ENCODE measurements at regions not wholly inside any gene's neighbourhood (a gene's known extent, or its start where the extent isn't known, plus 50 kb on each side); places are given as distances from the start of the nearest gene placed in this dataset.

- Histone ChIP-seq H3K9me3 (ENCODE audit: insufficient read depth in 2 of 2, low read depth in 1 of 2, low read length in 1 of 2) (no peaks in the 10 kb centered on the region), H3K4me1 (replicated peaks in 1 of 4; ENCODE audit: control insufficient read depth in 3 of 4, insufficient read depth in 4 of 4, low read length in 3 of 4) (no peaks in the 10 kb centered on the region), H2BK120ac (replicated peaks; ENCODE audit: low read depth, low read length) (no peak overlapping the region), H3K36me3 (ENCODE audit: control insufficient read depth in 2 of 4, insufficient read depth in 4 of 4, low read length in 3 of 4) (no peaks in the 10 kb centered on the region), H3K4me3 (ENCODE audit: extremely low read depth in 1 of 4, insufficient read depth in 2 of 4, low read depth in 3 of 4, low read length in 4 of 4) (no peak overlapping the region), H3K18ac (ENCODE audit: extremely low read depth, low read length) (no peak overlapping the region), H3K56ac (replicated peaks; ENCODE audit: insufficient read length, low read depth, low read length) (no peak overlapping the region), H3K4ac (replicated peaks; ENCODE audit: insufficient read length, low read depth, low read length) (no peak overlapping the region), H3K9ac (replicated peaks in 1 of 4; ENCODE audit: extremely low read depth in 1 of 4, low read depth in 3 of 4, low read length in 3 of 4) (no peak overlapping the region), H3K79me2 (ENCODE audit: control insufficient read depth in 1 of 2, insufficient read depth in 2 of 2, low read length in 2 of 2) (no peaks in the 10 kb centered on the region), H3K27ac (ENCODE audit: low read depth, low read length) (no peak overlapping the region), H3K23ac (ENCODE audit: insufficient read length) (no peak overlapping the region), H4K20me1 (replicated peaks in 1 of 2; ENCODE audit: control insufficient read depth in 1 of 2, insufficient read depth in 2 of 2, low read length in 2 of 2) (no peaks in the 10 kb centered on the region), H4K91ac (replicated peaks; ENCODE audit: insufficient read length, low read length) (no peak overlapping the region), H3K79me1 (ENCODE audit: low read depth, low read length) (no peaks in the 10 kb centered on the region), H2AK5ac (ENCODE audit: low read depth, low read length) (no peak overlapping the region), H2BK20ac (ENCODE audit: low read length) (no peak overlapping the region), H3K4me2 (ENCODE audit: insufficient read depth in 1 of 2, low read depth in 2 of 2, low read length in 2 of 2) (no peak overlapping the region), H2BK12ac (ENCODE audit: low read depth, low read length) (no peak overlapping the region), H3K27me3 (replicated peaks in 1 of 4; ENCODE audit: control insufficient read depth in 3 of 4, extremely low read depth in 1 of 4, insufficient read depth in 3 of 4, low read length in 3 of 4) (no peaks in the 10 kb centered on the region), H2AFZ (ENCODE audit: low read length) (no peak overlapping the region), H2BK15ac (ENCODE audit: low read length) (no peak overlapping the region), H4K8ac (ENCODE audit: extremely low read depth, insufficient read depth, low read length) (no peak overlapping the region), H2BK5ac (ENCODE audit: low read depth, low read length) (no peak overlapping the region), H4K5ac (ENCODE audit: insufficient read length, low read depth, low read length) (no peak overlapping the region), H3K14ac (ENCODE audit: insufficient read length) (no peak overlapping the region), H3K23me2 (ENCODE audit: low read depth, low read length) (no peaks in the 10 kb centered on the region; the same call in 1 of the 2 replicates)
- FAIRE-seq (no peak), DNase-seq (ENCODE audit: low read depth in 1 of 2, low spot score in 2 of 2) (no peak)
- WGBS, 2 experiments (ENCODE audit: extremely low coverage in 1 of 2, insufficient coverage in 1 of 2, insufficient read length in 1 of 2, insufficient replicate concordance in 2 of 2, low coverage in 1 of 2, low lambda C conversion rate in 2 of 2, missing lambda C conversion rate in 1 of 2) = 82% methylated on average over 1 of the region's 1 CpG; no CpG with 5 or more reads in 1 of the 2 experiments
- ChIA-PET CTCF (ENCODE audit: partially characterized antibody) (no interaction called here), POLR2A (ENCODE audit: partially characterized antibody) (interaction anchor here (0.6 kb wide), 1 partner anchor 162 kb away, joined by 3 read pairs; no protein-coding TSS in a partner anchor)
- TF ChIP-seq KDM1A (IDR thresholded peaks at IDR 0.05; ENCODE audit: borderline replicate concordance, low read length) (no peak), MAX (IDR thresholded peaks at IDR 0.05) (no peak), NANOG (IDR thresholded peaks at IDR 0.05; ENCODE audit: insufficient read depth, low read depth, low read length, poor library complexity, severe bottlenecking) (no peak), SP1 (IDR thresholded peaks at IDR 0.05; ENCODE audit: low read depth, low read length) (no peak), TCF12 (IDR thresholded peaks at IDR 0.05; ENCODE audit: low read depth, low read length) (no peak), HDAC6 (IDR thresholded peaks at IDR 0.05; ENCODE audit: low read depth, low read length) (no peak), EZH2 (IDR thresholded peaks at IDR 0.05; ENCODE audit: low read depth, low read length, severe bottlenecking) (no peak), POLR2A (IDR thresholded peaks at IDR 0.05; ENCODE audit: control extremely low read depth in 1 of 2, low read depth in 2 of 2, low read length in 2 of 2) (no peak), GABPA (IDR thresholded peaks at IDR 0.05; ENCODE audit: borderline replicate concordance, insufficient read depth, low read length) (no peak), TAF1 (IDR thresholded peaks at IDR 0.05; ENCODE audit: low read depth, low read length) (no peak), SP4 (IDR thresholded peaks at IDR 0.05; ENCODE audit: low read length) (no peak), FOSL1 (IDR thresholded peaks at IDR 0.05; ENCODE audit: insufficient read depth, low read depth, low read length) (no peak), ATF2 (IDR thresholded peaks at IDR 0.05; ENCODE audit: low read length) (no peak), JUND (IDR thresholded peaks at IDR 0.05; ENCODE audit: low read length) (no peak)
Observed at GRCh38 chr4:111027526-111027925, 404.6 kb upstream of the PITX2 start.
